Trophoblast cell (in vitro differentiated cells and primary cell): ENCODE measurements at regions not wholly inside any gene's neighbourhood (a gene's known extent, or its start where the extent isn't known, plus 50 kb on each side); places are given as distances from the start of the nearest gene placed in this dataset.

Source experiments
- DNase-seq, 2 donors: peaks; one replicate each; pipeline ENCODE4 v3.0.0-alpha.2; 2016
- H2AFZ ChIP-seq: 2 replicates; pipeline ENCODE4 v1.6.1; 2013; ENCODE audit warnings: low read length, moderate library complexity, mild to moderate bottlenecking; ENCODE audit not compliant: insufficient read depth, poor library complexity
- H2AK5ac ChIP-seq: 2 replicates; pipeline ENCODE4 v1.6.1; 2013; ENCODE audit warnings: mild to moderate bottlenecking, low read length
- H2BK120ac ChIP-seq: 2 replicates; pipeline ENCODE4 v1.6.1; 2013; ENCODE audit warnings: low read length, mild to moderate bottlenecking, moderate library complexity; ENCODE audit not compliant: insufficient read depth, poor library complexity
- H2BK12ac ChIP-seq: 2 replicates; pipeline ENCODE4 v1.6.1; 2013; ENCODE audit warnings: mild to moderate bottlenecking, low read length, moderate library complexity
- H2BK5ac ChIP-seq: 2 replicates; pipeline ENCODE4 v1.6.1; 2013; ENCODE audit warnings: low read length, low read depth, moderate library complexity, mild to moderate bottlenecking; ENCODE audit not compliant: poor library complexity
- H3K14ac ChIP-seq: 2 replicates; pipeline ENCODE4 v1.6.1; 2013; ENCODE audit warnings: mild to moderate bottlenecking, low read length
- H3K18ac ChIP-seq: 2 replicates; pipeline ENCODE4 v1.6.1; 2013; ENCODE audit warnings: mild to moderate bottlenecking, low read length
- H3K23ac ChIP-seq: 2 replicates; pipeline ENCODE4 v1.6.1; 2013; ENCODE audit warnings: low read length
- H3K27ac ChIP-seq: 2 replicates; pipeline ENCODE4 v1.5.1; 2013; ENCODE audit warnings: low read depth, mild to moderate bottlenecking, inconsistent platforms, low read length, moderate library complexity
- H3K27me3 ChIP-seq: 2 replicates; pipeline ENCODE4 v1.6.1; 2013; ENCODE audit warnings: inconsistent platforms, mild to moderate bottlenecking, low read length, moderate library complexity; ENCODE audit not compliant: insufficient read depth
- H3K36me3 ChIP-seq, 2 experiments: 1 replicate in 1 of 2; 2 replicates in 1 of 2; pipeline ENCODE4 v1.6.1; 2013; ENCODE audit warnings: low read length in 2 of 2, mild to moderate bottlenecking in 2 of 2, moderate library complexity in 1 of 2; ENCODE audit not compliant: insufficient read depth in 2 of 2, control insufficient read depth in 1 of 2
- H3K4ac ChIP-seq: 2 replicates; pipeline ENCODE4 v1.6.1; 2013; ENCODE audit warnings: low read depth, mild to moderate bottlenecking, low read length, moderate library complexity
- H3K4me1 ChIP-seq, 2 experiments: 1 replicate in 1 of 2; 2 replicates in 1 of 2; pipeline ENCODE4 v1.6.1; 2013; ENCODE audit warnings: low read length in 2 of 2, mild to moderate bottlenecking in 2 of 2, moderate library complexity in 1 of 2; ENCODE audit not compliant: insufficient read depth in 2 of 2, control insufficient read depth in 1 of 2
- H3K4me2 ChIP-seq: 2 replicates; pipeline ENCODE4 v1.6.1; 2013; ENCODE audit warnings: inconsistent platforms, mild to moderate bottlenecking, low read length, moderate library complexity
- H3K4me3 ChIP-seq: 2 replicates; pipeline ENCODE4 v1.5.1; 2013; ENCODE audit warnings: mild to moderate bottlenecking, low read depth, low read length, inconsistent platforms
- H3K79me1 ChIP-seq: one replicate; pipeline ENCODE4 v1.6.1; 2013; ENCODE audit warnings: low read length
- H3K79me2 ChIP-seq: 2 replicates; pipeline ENCODE4 v1.6.1; 2013; ENCODE audit warnings: low read length, mild to moderate bottlenecking; ENCODE audit not compliant: control insufficient read depth, insufficient read depth, poor library complexity
- H3K9ac ChIP-seq: 2 replicates; pipeline ENCODE4 v1.6.1; 2013; ENCODE audit warnings: mild to moderate bottlenecking, low read length
- H3K9me3 ChIP-seq: 2 replicates; pipeline ENCODE4 v1.6.1; 2013; ENCODE audit warnings: low read depth, mild to moderate bottlenecking, control low read depth, inconsistent platforms, low read length; ENCODE audit not compliant: insufficient read depth
- H4K12ac ChIP-seq: 2 replicates; pipeline ENCODE4 v1.6.1; 2013; ENCODE audit warnings: low read depth, mild to moderate bottlenecking, low read length, moderate library complexity
- H4K8ac ChIP-seq: 2 replicates; pipeline ENCODE4 v1.6.1; 2013; ENCODE audit warnings: low read depth, mild to moderate bottlenecking, low read length, moderate library complexity
- H4K91ac ChIP-seq: one replicate; pipeline ENCODE4 v1.6.1; 2013; ENCODE audit warnings: low read depth, mild to moderate bottlenecking, low read length, moderate library complexity
- WGBS: extraction: QIAGEN DNeasy Blood & Tissue Kit; methylation state at CpG from one replicate; pipeline ENCODE4 v1.1.7; 2013; ENCODE audit warnings: missing lambda C conversion rate; ENCODE audit not compliant: insufficient read length, insufficient coverage; ENCODE audit errors: extremely low coverage; 5-methylcytosine and 5-hydroxymethylcytosine counted together

DNA sequence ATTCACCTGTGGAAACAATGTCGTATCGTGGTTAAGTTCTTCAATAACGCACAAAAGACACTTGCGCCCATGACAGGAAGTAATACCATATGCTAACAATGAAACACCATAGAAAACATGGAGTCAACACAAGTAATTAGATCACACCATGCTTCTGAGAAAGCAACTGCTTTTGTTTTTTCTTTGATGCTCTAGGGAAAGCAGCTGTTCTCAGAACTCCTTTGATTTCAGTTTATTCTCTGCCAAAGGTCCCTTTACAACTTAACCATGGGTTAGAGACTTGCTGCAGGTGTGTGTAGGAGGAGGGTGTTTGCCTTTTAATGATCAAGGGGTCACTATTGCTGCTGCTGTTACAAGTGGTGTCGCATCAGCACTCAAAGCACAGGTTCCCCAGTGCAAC lies 324.0 kb upstream of the SLCO3A1 start:
- Histone ChIP-seq H2AK5ac (no peak overlapping the region), H3K27me3 (no peaks in the 10 kb centered on the region), H2BK5ac (no peak overlapping the region), H3K14ac (no peak overlapping the region), H3K4me3 (no peak overlapping the region), H3K79me1 (no peaks in the 10 kb centered on the region), H4K8ac (no peak overlapping the region), H4K12ac (no peak overlapping the region), H3K9me3 (no peaks in the 10 kb centered on the region), H3K27ac (no peak overlapping the region), H3K4me2 (no peak overlapping the region), H2BK12ac (no peak overlapping the region), H3K18ac (no peak overlapping the region), H3K36me3 (no peaks in the 10 kb centered on the region), H3K23ac (no peak overlapping the region), H3K4me1 (no peaks in the 10 kb centered on the region), H3K4ac (no peak overlapping the region), H4K91ac (no peak overlapping the region), H2BK120ac (no peak overlapping the region), H2AFZ (no peak overlapping the region), H3K9ac (no peak overlapping the region), H3K79me2 (no peaks in the 10 kb centered on the region)
- no peak for DNase-seq
- WGBS: no CpG with 5 or more reads among the region's 5 CpGs

DNA sequence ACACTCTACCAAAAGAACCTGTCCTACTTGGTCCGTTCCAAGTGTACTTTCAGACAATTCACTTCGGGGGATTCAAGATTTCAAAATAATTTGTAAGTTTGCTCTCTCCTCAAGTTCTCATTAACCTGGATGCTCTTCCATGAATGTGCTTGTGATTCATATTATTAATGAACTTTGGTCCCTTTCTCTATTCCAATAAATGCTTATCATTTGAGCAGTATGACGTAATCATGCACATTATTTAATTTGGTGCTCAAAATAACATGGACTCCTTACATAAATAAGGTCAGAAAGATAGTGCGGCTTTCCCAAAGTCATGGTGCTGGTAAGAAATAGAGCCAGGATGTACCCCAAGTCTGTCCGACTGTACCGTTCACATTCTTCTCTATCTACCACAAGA lies 323.2 kb upstream of the SLCO3A1 start:
- WGBS: no CpG with 5 or more reads among the region's 6 CpGs
- Histone ChIP-seq H3K79me2 (no peaks in the 10 kb centered on the region), H3K79me1 (no peaks in the 10 kb centered on the region), H3K18ac (no peak overlapping the region), H3K23ac (no peak overlapping the region), H2BK12ac (no peak overlapping the region), H4K91ac (no peak overlapping the region), H3K27ac (no peak overlapping the region), H2BK120ac (no peak overlapping the region), H2BK5ac (no peak overlapping the region), H3K36me3 (no peaks in the 10 kb centered on the region), H3K9ac (no peak overlapping the region), H4K12ac (no peak overlapping the region), H2AK5ac (no peak overlapping the region), H3K27me3 (no peaks in the 10 kb centered on the region), H3K4me3 (no peak overlapping the region), H3K4me2 (no peak overlapping the region), H3K4me1 (no peaks in the 10 kb centered on the region), H3K9me3 (no peaks in the 10 kb centered on the region), H4K8ac (no peak overlapping the region), H3K4ac (no peak overlapping the region), H3K14ac (no peak overlapping the region), H2AFZ (no peak overlapping the region)
- no peak for DNase-seq

DNA sequence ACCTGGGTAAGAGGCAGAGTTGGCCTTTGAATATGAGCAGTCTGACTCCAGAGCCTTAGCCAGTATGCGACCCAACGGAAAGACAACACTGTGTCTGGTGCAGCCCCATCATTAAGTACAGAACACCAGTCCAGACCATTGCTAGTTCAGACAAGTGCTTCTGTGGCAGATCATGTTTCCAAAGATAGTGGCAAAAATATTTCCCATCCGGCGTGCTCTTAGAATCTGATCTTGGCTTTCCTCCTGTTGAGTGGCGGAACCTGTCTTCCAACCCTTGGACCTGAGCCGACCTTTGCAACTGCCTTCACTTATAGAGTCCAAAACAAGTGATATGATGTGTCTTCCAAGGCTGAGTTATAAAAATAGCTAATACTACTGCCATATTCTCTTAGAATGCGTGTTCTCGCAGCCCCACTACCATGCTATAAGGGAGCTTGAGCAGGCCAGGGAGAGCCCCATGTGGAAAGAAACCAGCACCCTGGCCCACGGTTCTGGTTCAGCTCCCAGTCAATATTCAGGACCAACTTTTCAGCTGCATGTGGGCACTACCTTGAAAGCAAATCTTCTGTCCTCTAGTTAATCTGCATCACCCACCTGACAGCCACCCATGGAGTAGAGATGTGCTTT lies 322.4 kb upstream of the SLCO3A1 start:
- Histone ChIP-seq H3K79me2 (no peaks in the 10 kb centered on the region), H2AK5ac (no peak overlapping the region), H3K27ac (no peak overlapping the region), H4K12ac (no peak overlapping the region), H2BK12ac (no peak overlapping the region), H3K9ac (no peak overlapping the region), H3K27me3 (no peaks in the 10 kb centered on the region), H3K9me3 (no peaks in the 10 kb centered on the region), H3K4me1 (no peaks in the 10 kb centered on the region), H3K18ac (no peak overlapping the region), H3K4me2 (no peak overlapping the region), H3K36me3 (no peaks in the 10 kb centered on the region), H2BK120ac (no peak overlapping the region), H3K4me3 (no peak overlapping the region), H3K14ac (no peak overlapping the region), H3K4ac (no peak overlapping the region), H3K79me1 (no peaks in the 10 kb centered on the region), H2BK5ac (no peak overlapping the region), H4K8ac (no peak overlapping the region), H2AFZ (no peak overlapping the region), H4K91ac (no peak overlapping the region), H3K23ac (no peak overlapping the region)
- no peak for DNase-seq
- no CpG with 5 or more reads among the region's 9 CpGs for WGBS

DNA sequence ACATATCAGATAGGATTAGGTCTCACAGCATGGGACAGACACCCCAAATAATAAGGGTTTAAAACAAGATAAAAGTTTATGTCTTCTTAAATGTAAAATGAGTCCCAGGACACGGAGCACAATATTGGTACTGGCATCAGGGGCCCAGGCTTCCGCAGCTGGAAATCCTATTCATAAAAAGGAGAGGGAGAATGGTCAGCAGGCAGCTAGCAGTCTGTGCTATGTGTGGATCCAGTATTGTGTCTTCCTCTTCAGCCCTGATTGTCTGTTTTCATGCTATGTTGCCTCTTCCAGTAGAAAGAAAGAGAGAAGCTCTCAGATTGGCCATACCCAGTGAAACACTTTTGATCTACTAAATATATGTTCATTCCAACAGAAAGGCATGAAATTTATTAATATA lies 319.3 kb upstream of the SLCO3A1 start:
- Histone ChIP-seq H4K91ac (no peak overlapping the region), H3K23ac (no peak overlapping the region), H3K36me3 (no peaks in the 10 kb centered on the region), H2AFZ (no peak overlapping the region), H3K27me3 (no peaks in the 10 kb centered on the region), H3K4ac (no peak overlapping the region), H2BK5ac (no peak overlapping the region), H3K14ac (no peak overlapping the region), H3K79me2 (no peaks in the 10 kb centered on the region), H3K9me3 (no peaks in the 10 kb centered on the region), H2BK120ac (no peak overlapping the region), H3K9ac (no peak overlapping the region), H3K4me3 (no peak overlapping the region), H3K79me1 (no peaks in the 10 kb centered on the region), H3K4me1 (no peaks in the 10 kb centered on the region), H3K18ac (no peak overlapping the region), H4K8ac (no peak overlapping the region), H2AK5ac (no peak overlapping the region), H2BK12ac (no peak overlapping the region), H3K4me2 (no peak overlapping the region), H4K12ac (no peak overlapping the region), H3K27ac (no peak overlapping the region)
- WGBS: no CpG with 5 or more reads among the region's 2 CpGs
- no peak for DNase-seq
